KMS-11 (cell line): ENCODE measurements at regions not wholly inside any gene's neighbourhood (a gene's known extent, or its start where the extent isn't known, plus 50 kb on each side); places are given as distances from the start of the nearest gene placed in this dataset.

Source experiments
- H2AFZ ChIP-seq: fragments of 200-600 bp; sonication (generic); 2 replicates; pipeline ENCODE4 v1.6.1; 2016; ENCODE audit warnings: antibody characterized with exemption, mixed run types, low read depth
- H3K27ac ChIP-seq: fragments of 200-600 bp; sonication (generic); 2 replicates; pipeline ENCODE4 v1.6.1; 2016; ENCODE audit warnings: mild to moderate bottlenecking, mixed run types
- H3K27me3 ChIP-seq: fragments of 200-600 bp; sonication (generic); 2 replicates; pipeline ENCODE4 v1.6.1; 2017; ENCODE audit warnings: mild to moderate bottlenecking, low read depth, mixed run types, moderate library complexity; ENCODE audit not compliant: insufficient read depth
- H3K36me3 ChIP-seq: fragments of 200-600 bp; sonication (generic); 2 replicates; pipeline ENCODE4 v1.6.1; 2017; ENCODE audit warnings: mild to moderate bottlenecking, mixed run types; ENCODE audit not compliant: insufficient read depth
- H3K4me1 ChIP-seq: fragments of 200-600 bp; sonication (generic); 2 replicates; pipeline ENCODE4 v1.6.1; 2016; ENCODE audit warnings: mild to moderate bottlenecking, low read depth, mixed run types; ENCODE audit not compliant: poor library complexity, severe bottlenecking
- H3K4me2 ChIP-seq: fragments of 200-600 bp; sonication (generic); 2 replicates; pipeline ENCODE4 v1.7.0; 2016; ENCODE audit warnings: mild to moderate bottlenecking, mixed run types
- H3K4me3 ChIP-seq: fragments of 200-600 bp; sonication (generic); IDR thresholded peaks from 2 replicates; pipeline ENCODE4 v1.6.1; 2017; ENCODE audit warnings: low read depth, low read length, mixed read lengths; ENCODE audit not compliant: insufficient read depth
- H3K79me2 ChIP-seq: fragments of 200-600 bp; sonication (generic); 2 replicates; pipeline ENCODE4 v1.6.1; 2016; ENCODE audit warnings: low read depth, mixed run types; ENCODE audit not compliant: insufficient read depth
- H3K9ac ChIP-seq: fragments of 200-600 bp; sonication (generic); 2 replicates; pipeline ENCODE4 v1.6.1; 2016; ENCODE audit warnings: mild to moderate bottlenecking, mixed run types
- H4K20me1 ChIP-seq: fragments of 200-600 bp; sonication (generic); 2 replicates; pipeline ENCODE4 v1.6.1; 2016; ENCODE audit warnings: mild to moderate bottlenecking, mixed run types; ENCODE audit not compliant: insufficient read depth
- TF ChIP-seq, protein P1 (sequence below): fragments of 200-600 bp; sonication (generic); conservative IDR thresholded peaks from 2 replicates; pipeline ENCODE4 v1.6.1; 2017; ENCODE audit warnings: low read depth, mild to moderate bottlenecking, antibody characterized with exemption, low read length, moderate library complexity, mixed read lengths

DNA sequence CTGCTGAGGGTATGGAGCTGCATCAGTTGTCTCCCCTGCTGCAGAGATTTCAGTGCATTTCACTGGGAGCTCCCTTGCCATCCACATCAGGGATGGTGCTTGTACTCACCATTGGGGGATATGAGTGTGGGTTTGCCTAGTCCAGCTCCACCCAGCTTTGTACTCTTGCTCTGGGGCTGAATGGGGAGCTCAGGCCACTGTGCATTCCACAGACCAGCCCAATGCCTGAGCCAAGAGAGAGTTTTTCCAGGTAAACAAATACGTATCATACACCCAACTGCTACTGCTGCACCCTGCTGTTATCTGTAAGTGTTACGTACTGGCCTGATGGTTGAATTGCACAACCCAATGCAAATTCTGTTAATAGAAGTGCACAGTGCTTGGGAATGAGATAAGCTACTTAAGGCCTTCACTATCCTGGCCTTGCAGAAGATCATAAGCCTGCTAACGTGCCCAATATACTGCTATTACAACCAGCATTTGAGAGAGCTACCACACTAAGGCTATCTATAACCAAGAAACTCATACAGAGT, 205.0 kb upstream of the DMD start:
- H4K20me1 ChIP-seq, result no peaks in the 10 kb centered on the region
- no peak overlapping the region for H3K27ac ChIP-seq
- H3K4me2 ChIP-seq, result no peak overlapping the region
- TF ChIP-seq, protein P1, sequence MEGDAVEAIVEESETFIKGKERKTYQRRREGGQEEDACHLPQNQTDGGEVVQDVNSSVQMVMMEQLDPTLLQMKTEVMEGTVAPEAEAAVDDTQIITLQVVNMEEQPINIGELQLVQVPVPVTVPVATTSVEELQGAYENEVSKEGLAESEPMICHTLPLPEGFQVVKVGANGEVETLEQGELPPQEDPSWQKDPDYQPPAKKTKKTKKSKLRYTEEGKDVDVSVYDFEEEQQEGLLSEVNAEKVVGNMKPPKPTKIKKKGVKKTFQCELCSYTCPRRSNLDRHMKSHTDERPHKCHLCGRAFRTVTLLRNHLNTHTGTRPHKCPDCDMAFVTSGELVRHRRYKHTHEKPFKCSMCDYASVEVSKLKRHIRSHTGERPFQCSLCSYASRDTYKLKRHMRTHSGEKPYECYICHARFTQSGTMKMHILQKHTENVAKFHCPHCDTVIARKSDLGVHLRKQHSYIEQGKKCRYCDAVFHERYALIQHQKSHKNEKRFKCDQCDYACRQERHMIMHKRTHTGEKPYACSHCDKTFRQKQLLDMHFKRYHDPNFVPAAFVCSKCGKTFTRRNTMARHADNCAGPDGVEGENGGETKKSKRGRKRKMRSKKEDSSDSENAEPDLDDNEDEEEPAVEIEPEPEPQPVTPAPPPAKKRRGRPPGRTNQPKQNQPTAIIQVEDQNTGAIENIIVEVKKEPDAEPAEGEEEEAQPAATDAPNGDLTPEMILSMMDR, result no peak
- no peaks in the 10 kb centered on the region for H3K79me2 ChIP-seq
- H3K9ac ChIP-seq, result no peak overlapping the region
- no peak overlapping the region for H3K4me3 ChIP-seq
- no peaks in the 10 kb centered on the region for H3K4me1 ChIP-seq
- H3K27me3 ChIP-seq, result no peaks in the 10 kb centered on the region
- no peaks in the 10 kb centered on the region for H3K36me3 ChIP-seq
- H2AFZ ChIP-seq, result no peak overlapping the region

DNA sequence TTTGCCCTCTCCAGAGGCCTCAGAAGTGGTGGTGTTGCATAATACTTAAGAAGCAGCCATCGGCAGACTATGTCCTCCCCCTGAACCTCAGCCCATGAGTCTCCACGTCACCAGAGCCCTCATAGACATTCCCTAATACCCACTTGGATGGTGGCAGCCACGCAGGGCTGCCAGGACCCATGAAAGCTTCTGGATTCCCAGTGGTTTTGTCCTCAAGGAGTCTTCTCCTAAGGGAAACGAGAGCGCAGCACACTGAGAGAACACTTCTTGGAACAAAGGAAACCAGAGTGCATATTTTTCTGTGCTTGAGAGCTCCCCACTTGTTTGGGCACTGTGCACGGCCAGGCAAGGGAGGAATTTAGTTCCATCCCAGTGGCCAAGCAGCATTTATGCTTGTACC, 204.1 kb upstream of the DMD start:
- no peaks in the 10 kb centered on the region for H4K20me1 ChIP-seq
- H3K4me1 ChIP-seq, result no peaks in the 10 kb centered on the region
- TF ChIP-seq, protein P1, result no peak
- no peak overlapping the region for H2AFZ ChIP-seq
- no peak overlapping the region for H3K4me3 ChIP-seq
- no peaks in the 10 kb centered on the region for H3K79me2 ChIP-seq
- H3K36me3 ChIP-seq, result no peaks in the 10 kb centered on the region
- no peak overlapping the region for H3K27ac ChIP-seq
- no peak overlapping the region for H3K9ac ChIP-seq
- no peak overlapping the region for H3K4me2 ChIP-seq
- no peaks in the 10 kb centered on the region for H3K27me3 ChIP-seq

DNA sequence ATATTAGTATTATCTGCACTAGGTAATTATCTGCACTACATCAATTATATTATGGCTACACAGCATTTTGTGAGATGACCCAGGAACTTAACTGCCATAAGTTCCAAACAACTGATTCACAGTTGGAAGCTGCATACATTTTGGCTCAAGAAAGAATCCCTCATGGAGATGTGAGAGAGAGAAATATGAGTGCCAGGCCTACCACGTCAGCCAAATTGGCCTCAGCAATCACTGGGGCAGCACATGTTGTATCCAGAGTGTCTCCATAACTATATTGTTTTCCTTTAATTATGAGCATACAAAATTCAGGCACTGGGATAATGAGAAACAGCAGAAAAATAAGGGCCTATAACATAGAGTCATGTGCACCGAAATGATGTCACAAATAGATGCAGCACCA, 174.2 kb upstream of the DMD start:
- no peaks in the 10 kb centered on the region for H3K36me3 ChIP-seq
- no peak overlapping the region for H3K4me3 ChIP-seq
- H3K4me2 ChIP-seq, result no peak overlapping the region
- no peaks in the 10 kb centered on the region for H3K27me3 ChIP-seq
- no peaks in the 10 kb centered on the region for H4K20me1 ChIP-seq
- no peak overlapping the region for H3K27ac ChIP-seq
- H2AFZ ChIP-seq, result no peak overlapping the region
- no peaks in the 10 kb centered on the region for H3K4me1 ChIP-seq
- TF ChIP-seq, protein P1, result no peak
- H3K79me2 ChIP-seq, result no peaks in the 10 kb centered on the region
- H3K9ac ChIP-seq, result no peak overlapping the region

DNA sequence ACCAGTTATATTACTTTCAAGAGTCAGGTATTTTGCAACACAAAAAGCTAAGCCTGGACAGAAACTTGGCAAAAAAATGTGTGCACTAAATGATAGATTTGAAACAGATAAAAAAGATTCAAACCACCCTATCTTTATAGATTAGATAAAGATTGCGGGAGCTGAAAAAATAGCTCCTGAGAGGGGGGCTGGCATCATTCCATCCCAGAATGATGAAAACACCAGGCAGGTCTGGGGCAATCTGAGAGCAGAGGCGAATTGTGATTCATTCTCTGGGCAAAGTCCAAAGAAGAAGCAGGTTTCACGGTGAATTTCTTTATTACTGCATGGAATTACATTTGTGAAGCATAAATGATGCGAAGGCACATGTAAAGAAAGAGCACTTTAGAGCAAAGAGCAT, 168.5 kb upstream of the DMD start:
- no peaks in the 10 kb centered on the region for H3K79me2 ChIP-seq
- TF ChIP-seq, protein P1, result no peak

More for the DNA sequence above, 168.5 kb upstream of the DMD start:
- Histone ChIP-seq H3K4me3 (no peak overlapping the region), H3K27me3 (no peaks in the 10 kb centered on the region), H2AFZ (no peak overlapping the region), H3K9ac (no peak overlapping the region), H3K4me1 (no peaks in the 10 kb centered on the region), H3K4me2 (no peak overlapping the region), H3K36me3 (no peaks in the 10 kb centered on the region), H3K27ac (no peak overlapping the region), H4K20me1 (no peaks in the 10 kb centered on the region)
